ENCODE measurements at regions not wholly inside any gene's neighbourhood (a gene's known extent, or its start where the extent isn't known, plus 50 kb on each side); places are given as distances from the start of the nearest gene placed in this dataset.

GRCh38 chr6:139635401-139636130 is 261.1 kb upstream of the CITED2 start:
- DNase-seq (ENCODE audit: low read depth), result no peak

GRCh38 chr6:139632840-139633239 is 258.4 kb upstream of the CITED2 start:
- DNase-seq (ENCODE audit: low read depth), result no peak

DNA sequence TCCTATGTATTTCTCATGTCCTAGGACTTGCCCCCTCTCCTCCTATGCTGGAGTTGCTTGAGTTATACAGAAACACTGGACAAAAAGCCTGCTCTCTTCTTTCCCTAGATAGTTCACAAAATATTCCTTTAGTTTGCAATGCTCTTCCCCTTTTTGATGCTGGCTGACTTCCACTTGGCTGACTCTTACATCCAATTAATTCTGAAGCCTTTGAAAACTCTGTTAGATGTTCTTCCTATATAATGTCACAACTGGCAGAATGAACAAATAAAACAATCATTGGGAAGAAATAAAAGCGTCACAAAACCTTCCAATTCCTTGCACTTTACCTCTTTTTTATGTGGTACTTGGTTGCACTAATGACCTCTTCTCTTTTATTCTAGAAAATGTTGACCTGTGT is 253.8 kb upstream of the CITED2 start:
- DNase-seq (ENCODE audit: low read depth), result no peak

- DNase-seq (ENCODE audit: low read depth), result no peak
Measured at GRCh38 chr6:139627091-139627490, 252.6 kb upstream of the CITED2 start.

GRCh38 chr6:139625998-139626975 is 251.8 kb upstream of the CITED2 start:
- no peak for DNase-seq (ENCODE audit: low read depth)

- DNase-seq (ENCODE audit: low read depth), result no peak
Measured at GRCh38 chr6:139625081-139625939, 250.9 kb upstream of the CITED2 start.

GRCh38 chr6:139623372-139623771 is 248.9 kb upstream of the CITED2 start:
- DNase-seq (ENCODE audit: low read depth), result no peak

DNA sequence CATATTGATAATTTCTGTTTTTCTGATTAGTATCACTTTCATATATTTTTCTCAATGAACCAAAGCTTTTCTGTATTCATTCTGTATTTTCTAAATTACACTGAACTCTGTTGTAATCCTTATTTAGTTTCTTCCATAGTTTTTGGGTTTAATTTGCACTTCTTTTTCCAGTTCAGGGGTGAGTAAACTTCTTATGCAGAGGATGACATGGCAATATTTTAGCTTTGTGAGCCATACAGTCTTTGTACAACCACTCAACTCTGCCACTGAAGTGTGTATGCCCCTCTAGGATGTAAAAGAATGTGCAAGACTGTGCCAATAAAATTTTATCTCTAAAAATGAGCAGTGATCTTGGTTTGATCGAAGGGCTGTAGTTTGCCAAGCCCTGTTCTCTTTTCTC is 239.0 kb upstream of the CITED2 start:
- no peak for DNase-seq (ENCODE audit: low read depth)

DNA sequence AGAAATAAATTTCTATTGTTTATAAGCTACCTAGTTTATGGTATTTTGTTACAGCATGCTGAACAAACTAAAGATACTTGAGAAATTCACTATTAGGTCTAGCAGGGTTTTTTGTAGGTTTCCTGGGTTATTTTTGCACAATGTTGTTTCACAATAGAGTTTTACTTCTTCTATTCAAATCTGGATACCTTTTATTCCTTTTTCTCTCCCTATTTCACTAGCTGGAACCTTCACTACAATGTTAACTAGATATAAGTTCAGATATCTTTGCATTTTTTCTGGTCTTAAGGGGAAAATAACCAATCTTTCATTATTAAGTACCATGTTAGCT is 237.7 kb upstream of the CITED2 start:
- DNase-seq (ENCODE audit: low read depth), result no peak

GRCh38 chr6:139611327-139612134 is 237.1 kb upstream of the CITED2 start:
- DNase-seq (ENCODE audit: low read depth), result no peak

GRCh38 chr6:139608466-139609261 is 234.2 kb upstream of the CITED2 start:
- no peak for DNase-seq (ENCODE audit: low read depth)

DNA sequence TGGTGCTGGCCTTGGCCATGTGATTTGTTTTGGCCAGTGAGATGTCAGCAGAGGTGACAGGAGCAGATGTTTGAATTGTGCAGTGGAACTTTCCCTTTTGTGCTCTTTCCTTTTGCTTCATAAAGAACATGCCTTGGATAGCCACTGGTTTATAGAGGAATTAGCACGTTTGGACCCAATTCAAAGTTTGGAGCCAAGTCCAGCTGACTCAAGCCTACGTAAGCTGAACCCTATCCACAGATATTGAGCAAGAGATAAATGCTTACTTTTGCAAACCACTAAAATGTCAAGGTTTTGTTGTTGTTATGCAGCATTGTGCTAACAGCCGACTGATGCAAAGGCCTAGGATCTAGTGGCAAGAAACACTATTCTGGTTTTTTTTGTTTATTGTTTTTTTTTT is 230.9 kb upstream of the CITED2 start:
- no peak for DNase-seq (ENCODE audit: low read depth)

- no peak for DNase-seq (ENCODE audit: low read depth)
Measured at GRCh38 chr6:139603581-139603980, 229.1 kb upstream of the CITED2 start.

GRCh38 chr6:139602577-139602976 is 228.1 kb upstream of the CITED2 start:
- DNase-seq (ENCODE audit: low read depth), result no peak

- no peak for DNase-seq (ENCODE audit: low read depth)
Measured at GRCh38 chr6:139600919-139601475, 226.5 kb upstream of the CITED2 start.

- no peak for DNase-seq (ENCODE audit: low read depth)
Measured at GRCh38 chr6:139600343-139600742, 225.9 kb upstream of the CITED2 start.

- no peak for DNase-seq (ENCODE audit: low read depth)
Measured at GRCh38 chr6:139597771-139598755, 223.6 kb upstream of the CITED2 start.

DNA sequence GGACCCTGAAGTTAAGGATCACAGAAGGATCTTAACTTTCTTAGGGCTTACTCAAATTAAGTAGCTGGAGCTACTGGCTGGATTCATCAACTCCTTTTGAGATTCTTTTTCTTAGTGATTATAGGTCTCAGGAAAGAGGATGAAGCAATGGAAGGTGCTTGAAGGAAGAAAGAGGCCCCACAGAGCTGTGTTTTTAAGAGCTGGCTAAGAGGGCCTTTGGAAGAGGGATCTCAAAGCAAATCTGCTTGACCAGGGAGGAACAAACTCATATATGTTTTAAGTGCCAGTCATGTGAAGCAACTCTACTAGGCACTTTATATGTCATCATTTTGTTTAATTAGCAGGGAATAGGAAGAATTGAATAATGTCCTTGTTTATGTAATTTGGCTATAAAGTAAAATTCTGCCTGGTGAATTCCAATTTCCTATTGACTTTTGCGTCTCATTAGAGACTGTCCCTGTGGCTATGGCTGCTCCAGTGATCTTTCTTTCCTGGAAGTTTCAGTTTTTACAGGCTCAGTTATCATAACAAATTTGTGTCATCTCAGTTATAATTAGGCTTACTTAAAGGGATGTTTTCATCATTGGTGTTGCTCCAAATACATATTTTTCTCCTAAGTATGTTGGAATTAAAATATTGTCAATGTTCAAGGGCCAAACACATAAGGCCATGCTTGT is 222.8 kb upstream of the CITED2 start:
- DNase-seq (ENCODE audit: low read depth), result no peak

DNA sequence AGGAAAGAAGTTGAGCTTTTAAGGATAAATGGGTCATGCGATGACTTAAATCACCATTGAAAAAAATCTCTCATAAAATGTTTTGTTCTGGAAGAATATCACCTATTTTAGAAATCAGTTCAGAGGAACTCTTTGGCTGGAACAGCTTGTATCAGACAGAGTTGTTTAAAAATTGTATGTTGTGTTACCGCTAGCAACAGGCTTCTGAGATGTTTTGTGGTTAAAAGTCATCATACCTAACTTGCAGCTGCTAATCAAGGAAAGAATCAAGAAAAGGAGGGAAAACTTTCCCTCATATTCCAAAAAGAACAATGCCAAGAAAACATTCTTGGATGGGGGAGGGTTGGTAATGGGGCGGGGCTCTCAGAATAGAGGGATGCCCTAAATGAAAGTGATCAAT is 220.7 kb upstream of the CITED2 start:
- DNase-seq (ENCODE audit: low read depth), result no peak
